Head of caudate nucleus (tissue), 42 donors: ENCODE measurements at regions not wholly inside any gene's neighbourhood (a gene's known extent, or its start where the extent isn't known, plus 50 kb on each side); places are given as distances from the start of the nearest gene placed in this dataset.
A peak's percentile ranks its signal among the peaks of the same experiment; 100 is the strongest.
"Not testable (repeated sequence)": the region's sequence is repeated elsewhere in the genome, so short reads cannot be mapped to it uniquely, and the experiment has no call there.

ENCODE experiments used
- DNase-seq, 42 donors: peaks; one replicate each; pipeline versions ENCODE4 v3.0.0 to v3.0.0-alpha.2; 2020 to 2021; ENCODE audit warnings: mixed read lengths in 7 of 42
- intact Hi-C: fragments of 100-400 bp; cut with DNase I; formaldehyde crosslinking; loops from one replicate; pipeline ENCODE4 v1.15.0; 2022

GRCh38 chr21:6363591-6363990 is 4157.8 kb upstream of the TPTE start:
- DNase-seq, intact Hi-C loops: not testable (repeated sequence)

DNA sequence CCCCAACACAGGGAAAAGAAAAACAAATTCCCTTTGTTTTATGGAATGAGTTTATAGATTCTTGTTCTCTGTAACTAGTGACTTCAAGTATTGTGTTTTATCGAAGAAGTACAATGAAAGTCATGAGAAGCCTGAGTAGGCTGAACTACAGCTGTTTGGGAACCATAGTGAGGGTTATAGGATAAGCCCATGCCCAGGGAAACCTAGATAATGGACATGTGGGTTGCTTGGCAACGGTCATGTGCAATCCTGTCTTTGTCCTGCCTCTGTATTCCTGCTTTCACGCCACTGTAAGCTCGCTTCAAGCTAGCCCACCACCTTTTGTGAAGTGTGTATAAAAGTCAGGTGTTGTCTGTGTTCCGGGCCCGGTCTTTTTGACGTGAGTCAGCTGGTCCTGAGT is 4152.6 kb upstream of the TPTE start:
- DNase-seq, result peak in 24 of 42 donors; percentile 2 to 45 (median 18)
- intact Hi-C loops, result not testable (repeated sequence)

- intact Hi-C loops, result not testable (repeated sequence)
- DNase-seq, result peak in 7 of 42 donors; percentile 1 to 25 (median 1)
Measured at GRCh38 chr21:6373253-6373652, 4148.1 kb upstream of the TPTE start.

DNA sequence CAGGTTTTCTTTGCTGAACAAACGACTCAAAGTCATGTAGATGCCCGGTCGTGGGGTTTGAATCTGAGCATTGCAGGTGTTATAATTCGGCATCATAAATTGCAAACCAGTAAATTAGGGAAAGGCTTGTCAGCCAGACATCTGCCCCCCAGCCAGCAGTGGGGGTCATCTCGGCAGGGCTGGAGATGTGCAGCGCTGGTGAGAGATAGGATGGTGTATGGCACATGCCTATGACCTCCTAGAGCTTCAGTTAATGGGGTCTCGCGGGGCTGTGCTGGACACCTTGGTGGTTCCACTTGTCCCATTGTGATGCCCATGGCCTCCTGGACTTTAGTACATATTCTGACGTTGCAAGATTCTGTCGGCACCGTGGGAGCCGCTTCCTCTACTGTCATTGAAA is 4147.2 kb upstream of the TPTE start:
- DNase-seq, result peak; percentile 1 to 57 (median 25)
- intact Hi-C loops, result not testable (repeated sequence)

DNA sequence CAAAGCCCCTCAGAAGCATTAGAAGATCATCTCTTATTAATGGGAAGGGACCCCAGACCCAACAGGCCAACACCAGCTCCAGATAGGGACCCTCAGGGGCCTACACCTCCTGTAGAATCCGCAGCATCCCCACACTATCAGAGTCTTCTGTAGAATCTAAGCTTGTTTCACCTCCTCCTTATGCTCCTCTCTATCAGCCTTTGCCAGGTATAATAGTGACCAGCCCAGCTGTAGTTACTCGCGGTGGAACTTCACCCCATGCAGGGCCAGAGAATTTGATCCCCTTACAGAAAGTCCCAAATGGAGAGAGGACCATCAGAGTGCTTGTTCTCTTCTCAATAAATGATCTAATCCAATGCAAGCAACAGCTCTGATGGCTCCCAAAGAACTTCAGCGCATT is 4146.5 kb upstream of the TPTE start:
- peak in 21 of 42 donors; percentile 0 to 37 (median 10) for DNase-seq
- intact Hi-C loops, result not testable (repeated sequence)

DNA sequence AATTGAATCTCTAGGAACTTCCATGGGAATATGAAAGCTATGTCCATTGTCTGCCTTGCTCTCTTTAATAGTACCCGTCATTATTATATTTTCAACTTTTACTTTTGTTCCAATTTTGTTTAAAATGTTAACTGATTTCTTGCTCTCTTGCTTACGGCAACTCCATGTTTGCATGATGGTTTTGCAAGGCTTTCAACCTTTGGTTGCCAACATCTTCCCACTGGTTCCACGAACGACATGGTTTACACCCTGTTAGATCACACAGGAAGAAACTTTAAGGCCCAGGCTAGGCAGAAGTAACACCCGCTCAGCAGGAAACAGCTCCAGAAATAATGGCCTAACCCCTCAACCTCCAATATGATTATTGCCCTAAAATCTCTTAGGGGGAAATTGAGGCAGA is 4145.6 kb upstream of the TPTE start:
- intact Hi-C loops, result not testable (repeated sequence)

DNA sequence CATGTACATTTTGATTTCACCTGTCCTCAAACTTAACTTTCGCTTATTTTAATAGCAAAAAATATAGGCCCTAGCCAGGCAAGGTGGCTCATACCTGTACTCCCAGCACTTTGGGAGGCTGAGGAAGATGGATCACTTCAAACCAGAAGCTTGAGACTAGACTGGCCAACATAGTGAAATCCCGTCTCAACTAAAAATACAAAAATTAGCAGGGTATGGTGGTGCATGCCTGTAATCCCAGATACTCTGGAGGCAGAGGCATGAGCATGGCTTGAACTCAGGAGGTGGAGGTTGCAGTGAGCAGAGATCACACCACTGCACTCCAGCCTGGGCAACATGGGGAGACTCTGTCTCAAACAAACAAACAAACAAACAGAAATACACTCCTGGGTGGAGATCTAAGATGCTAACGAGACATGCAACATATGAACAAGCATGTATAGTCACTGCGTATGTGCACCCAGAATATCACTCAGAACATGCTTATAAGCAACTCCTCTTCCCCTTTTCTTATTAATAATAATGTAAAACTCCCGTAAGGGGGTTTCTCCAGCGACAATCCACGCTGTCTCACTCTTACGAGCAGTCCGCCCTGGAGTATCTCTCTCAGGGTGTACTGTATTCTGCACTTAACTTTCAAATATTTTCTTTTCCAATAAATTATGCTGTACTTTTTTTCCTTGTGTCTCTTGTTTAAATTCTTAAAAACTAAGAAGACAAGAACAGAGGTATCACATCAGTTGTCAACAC is 4144.9 kb upstream of the TPTE start:
- intact Hi-C loops, result not testable (repeated sequence)
- peak in 14 of 42 donors; percentile 0 to 41 (median 8) for DNase-seq

More for the DNA sequence above, 4145.6 kb upstream of the TPTE start:
- DNase-seq, result peak in 3 of 42 donors; percentile 4 to 15 (median 6)
